Smooth muscle cell of the brain vasculature (primary cell): ENCODE measurements at regions not wholly inside any gene's neighbourhood (a gene's known extent, or its start where the extent isn't known, plus 50 kb on each side); places are given as distances from the start of the nearest gene placed in this dataset.

Experiments used
- DNase-seq: peaks from one replicate; pipeline ENCODE4 v3.0.0-alpha.2; 2012; ENCODE audit warnings: low read depth, low spot score

DNA sequence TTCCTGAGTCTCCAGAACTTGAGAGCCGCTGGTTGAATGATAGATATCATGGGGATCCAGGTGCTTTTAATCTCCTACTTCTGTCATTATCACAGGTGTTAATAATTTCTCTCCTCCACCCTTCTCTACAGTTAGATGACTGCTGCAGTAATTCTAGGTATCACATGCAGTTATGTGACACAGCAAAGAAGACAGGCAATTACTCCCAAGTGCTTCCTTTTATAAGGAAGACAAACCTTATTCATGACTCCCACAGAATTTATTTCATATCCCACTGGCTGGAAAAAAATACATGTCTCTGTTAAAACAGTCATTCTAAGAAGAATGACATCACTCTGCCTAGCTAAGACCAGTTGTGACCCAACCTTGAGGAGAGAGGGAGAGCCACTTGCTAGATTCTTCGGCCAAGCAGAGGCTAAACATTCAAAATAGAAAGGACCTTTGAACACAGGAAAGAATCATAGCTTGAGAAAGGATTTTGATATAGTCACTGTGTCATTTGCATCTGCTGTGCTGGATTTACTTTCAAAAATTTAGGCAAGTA lies 500.6 kb downstream of the SI start:
- no peak for DNase-seq

DNA sequence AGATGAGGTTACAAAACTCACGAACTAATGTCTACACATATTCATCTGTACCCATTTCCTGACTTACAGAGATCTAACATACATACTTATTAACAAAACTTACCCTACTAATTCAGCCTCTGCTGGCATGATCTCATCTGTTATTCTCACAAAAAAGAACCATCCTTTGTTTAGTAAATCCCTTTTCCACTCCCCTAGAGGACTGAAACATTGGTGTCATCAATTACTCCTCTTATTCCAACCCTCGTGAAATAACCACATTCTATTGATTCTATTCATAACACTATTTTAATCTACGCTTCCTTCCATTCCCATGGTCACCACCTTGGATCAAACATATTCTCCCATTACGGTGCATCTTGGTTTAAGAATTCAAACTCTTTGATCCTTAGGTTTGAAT lies 505.9 kb downstream of the SI start:
- no peak for DNase-seq

DNA sequence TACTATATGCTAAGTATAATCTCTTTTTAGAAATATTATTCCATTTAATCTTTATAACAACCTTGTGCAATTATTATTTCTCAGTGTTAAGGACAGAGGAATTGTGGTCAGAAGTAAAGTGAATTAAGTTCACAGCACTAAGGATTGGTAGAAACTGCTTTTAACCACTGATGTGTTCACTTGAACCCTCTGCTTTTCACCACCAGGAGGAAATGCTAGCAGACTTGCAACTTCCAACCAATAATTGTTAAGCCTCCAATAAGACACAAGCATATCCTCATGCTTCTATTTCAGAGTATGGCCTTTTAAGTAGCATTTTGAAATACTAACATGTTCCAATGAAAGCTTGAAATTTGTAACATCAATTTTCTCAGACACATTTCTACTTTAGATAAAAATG lies 527.4 kb downstream of the SI start:
- DNase-seq = no peak

DNA sequence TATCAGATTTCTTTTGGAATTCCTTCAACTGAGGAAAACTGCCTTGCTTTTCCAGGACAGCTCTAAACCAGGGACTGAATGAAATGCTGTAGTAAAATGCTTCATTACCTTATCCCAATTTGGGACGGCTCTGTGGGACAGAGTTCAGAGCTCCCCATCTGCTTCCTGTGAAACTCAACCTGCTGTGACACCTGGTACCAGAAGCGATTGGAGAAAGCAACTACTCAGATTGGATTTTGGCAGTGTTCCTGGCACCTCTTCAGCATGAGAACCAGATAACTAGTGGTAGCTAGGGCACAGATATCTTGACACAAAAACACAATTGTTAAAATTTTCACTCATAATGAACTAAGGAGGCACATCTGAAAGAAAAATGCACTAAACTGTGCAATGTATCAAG lies 539.1 kb downstream of the SI start:
- DNase-seq = no peak

DNA sequence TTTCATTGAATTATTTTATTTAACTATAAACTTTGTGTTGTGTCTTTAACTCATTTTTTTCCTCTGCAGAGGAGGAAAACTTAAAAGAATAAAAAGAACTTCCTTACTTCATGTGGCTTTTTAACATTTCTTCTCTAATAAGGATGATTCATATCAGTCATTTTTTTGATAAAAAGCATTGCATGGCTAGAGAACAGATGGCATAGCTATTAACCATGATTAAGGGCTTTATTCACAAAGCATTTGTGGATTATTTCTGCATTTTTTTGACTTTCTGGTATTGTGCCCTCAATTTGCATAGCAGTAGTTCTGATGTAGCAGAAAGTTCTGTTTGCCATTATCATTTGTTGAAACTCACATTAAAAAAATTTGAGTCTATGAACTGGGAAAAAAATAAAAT lies 540.8 kb downstream of the SI start:
- DNase-seq = no peak

DNA sequence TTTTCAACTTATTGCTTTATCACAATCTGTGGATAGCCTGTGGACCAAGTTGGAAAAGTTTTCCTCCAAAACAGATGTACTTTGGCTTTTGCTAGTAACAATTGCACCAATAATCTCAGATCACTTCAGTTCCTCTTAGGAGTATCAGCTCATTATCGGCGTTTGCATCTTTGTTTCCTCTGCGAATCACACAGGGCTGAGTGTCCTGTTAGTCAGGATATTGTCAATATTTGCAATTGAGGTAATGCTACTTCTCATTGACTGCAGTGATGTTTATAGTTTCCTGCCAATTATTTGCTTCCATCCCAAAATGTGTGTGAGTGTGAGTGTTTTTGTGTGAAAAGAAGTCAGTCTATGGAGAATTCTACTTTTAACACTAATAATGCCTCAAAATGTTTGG lies 545.0 kb downstream of the SI start:
- no peak for DNase-seq

DNA sequence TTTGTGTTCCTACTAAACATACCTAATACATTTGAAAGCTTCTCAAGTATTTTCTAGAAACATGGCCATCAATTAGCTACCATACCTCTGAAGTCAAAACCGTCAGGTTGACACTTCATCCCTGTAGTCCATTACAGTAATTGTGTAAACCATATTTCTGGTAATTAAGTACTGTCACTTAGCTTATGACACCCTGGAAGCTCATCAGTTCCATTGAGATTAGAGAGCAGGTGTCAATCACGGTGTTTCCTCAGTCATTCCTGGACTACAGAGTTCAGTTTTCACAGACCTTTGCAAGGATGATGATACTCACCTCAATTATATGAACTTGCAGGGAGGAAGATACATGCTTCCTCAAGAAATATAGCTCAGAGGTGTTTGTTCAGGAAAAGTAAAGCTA lies 552.0 kb downstream of the SI start:
- DNase-seq = no peak

DNA sequence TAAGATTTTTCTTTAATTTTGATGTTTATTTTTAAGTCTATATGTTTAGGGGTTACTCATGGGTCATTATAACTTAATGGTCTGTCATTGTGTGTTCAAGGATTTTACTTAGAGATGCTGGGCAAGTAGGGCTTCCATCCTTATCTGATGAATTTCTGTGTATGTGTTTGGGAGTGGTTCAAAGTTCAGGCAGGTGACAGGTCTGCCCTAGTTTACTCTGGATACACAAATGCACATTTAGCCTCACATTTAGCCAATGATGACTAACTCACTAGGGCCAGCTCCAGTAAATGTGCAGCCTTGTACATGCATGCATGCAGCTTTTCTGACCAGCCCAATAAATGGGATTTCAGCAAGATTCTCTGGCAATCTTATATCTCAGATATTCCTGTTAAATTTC lies 554.1 kb downstream of the SI start:
- DNase-seq = no peak

DNA sequence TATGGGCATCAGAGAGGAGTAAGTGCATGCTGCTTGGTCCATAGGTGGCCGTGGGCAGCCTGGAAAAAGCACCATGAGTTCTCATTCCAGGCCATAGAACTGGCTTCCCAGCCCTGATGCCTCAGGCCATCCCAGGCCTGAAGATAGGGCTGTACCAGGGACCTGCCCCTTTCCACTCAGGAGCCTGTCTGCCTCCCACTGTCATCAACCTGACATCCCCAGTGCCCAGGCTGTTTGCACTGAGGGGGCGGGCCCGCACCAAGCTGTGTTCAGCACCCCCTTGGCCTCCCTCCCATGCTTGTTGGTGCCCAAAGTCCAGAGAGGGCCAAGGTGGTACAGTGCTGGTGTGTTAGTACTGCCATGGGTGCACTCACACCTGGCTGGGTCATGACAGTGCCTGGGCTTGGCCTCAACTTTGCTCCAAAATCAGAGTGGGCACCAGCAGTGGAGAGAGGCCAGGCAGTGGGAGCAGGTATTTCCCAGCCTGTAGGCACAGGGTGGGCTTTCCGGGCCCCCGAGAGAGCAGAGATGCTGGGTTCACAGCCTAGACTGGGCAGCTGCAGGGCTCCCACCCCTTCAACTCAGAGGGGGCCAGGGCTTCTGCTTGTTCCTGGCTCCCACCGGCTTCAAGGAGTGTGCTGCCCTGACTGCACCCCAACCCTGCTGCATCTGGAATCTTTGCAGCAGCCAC lies 556.1 kb downstream of the SI start:
- DNase-seq = no peak

DNA sequence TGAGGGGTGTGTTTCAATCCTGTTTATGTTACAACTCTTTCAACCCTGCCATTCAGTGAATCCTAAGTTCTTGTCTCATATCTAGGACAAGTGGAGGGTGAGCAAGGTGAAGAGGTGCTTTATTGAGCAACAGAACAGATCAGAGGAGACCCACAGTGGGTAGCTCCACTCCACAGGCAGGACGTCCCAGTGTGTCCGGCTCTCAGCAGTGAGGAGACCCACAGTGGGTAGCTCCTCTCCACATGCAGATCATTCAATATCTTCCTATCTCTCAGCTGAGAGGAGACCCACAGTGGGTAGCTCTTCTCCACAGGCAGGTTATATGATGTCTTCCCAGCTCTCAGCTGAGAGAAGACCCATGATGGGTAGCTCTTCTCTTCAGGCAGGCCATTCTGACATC lies 556.7 kb downstream of the SI start:
- no peak for DNase-seq

DNA sequence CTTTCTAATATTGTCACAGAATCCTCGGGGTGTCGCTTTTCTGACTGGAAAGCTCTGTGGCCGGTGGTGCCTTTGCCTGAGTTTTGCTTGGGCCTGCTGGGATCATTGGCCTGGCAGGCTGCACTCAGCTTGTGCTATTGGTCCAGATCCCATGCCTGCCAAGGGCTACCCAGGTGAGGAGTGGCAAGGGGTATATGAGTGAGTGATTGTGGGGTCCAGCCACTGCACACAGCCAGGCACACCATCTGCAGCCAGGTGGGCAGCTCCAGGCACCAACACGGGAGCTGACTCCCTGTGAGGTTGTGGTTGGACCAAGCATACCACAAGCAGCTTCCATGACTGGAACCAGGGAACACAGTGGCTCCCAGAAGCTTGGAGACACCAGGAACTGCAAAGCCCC lies 557.2 kb downstream of the SI start:
- DNase-seq = no peak

DNA sequence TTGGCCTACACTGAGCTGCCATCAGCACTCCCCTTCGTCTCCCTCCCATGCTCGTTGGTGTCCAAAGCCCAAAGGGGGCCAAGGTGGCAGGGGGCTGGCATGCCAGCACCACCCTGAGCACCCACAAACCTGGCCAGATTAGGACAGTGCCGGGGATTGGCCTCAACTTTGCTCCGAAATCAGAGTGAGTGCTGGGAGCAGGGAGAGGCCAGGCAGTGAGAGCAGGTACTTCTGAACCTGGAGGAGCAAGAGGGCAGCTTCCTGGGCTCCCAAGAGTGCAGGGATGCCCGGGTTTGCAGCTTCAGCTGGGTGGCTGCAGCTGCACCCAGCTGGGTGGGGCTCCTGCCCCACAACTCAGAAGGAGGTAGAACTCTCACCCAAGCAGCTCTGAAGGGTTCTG lies 563.0 kb downstream of the SI start:
- no peak for DNase-seq

DNA sequence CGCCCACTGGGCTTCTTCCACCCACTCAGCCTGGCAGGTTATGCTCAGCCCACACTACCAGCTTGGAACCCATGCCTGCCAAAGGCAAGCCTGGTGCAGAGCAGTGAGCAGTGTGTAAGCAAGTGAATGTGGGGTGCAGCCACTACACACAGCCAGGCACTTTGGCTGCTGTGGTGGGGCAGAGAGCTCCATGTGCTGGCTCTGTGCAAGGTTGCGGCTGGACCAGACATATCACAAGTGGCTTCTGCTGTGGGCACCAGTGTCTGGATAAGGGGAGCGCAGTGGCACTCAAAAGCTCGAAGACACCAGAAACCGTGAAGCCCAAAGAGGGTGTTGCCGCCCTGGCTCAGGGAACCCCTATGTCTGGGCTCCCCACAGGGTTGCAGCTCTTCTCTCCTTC lies 563.7 kb downstream of the SI start:
- DNase-seq = no peak

DNA sequence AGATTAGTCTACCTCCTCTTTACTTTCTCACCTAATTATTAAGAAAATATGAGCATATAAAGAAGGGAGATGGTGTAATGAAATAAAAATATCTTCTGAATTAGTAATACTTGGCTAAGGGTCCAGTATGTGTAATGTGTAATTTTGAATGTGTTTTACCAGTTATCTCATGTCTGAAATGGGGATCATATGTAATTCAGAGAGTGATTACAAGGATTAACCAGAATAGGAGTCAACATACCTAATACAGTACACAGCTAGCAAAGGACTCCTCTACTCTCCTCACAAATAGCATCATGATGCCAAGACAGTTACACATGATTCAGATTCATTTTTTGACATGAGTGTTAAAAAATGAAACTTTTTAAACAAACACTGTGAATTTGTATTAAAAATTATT lies 570.4 kb downstream of the SI start:
- DNase-seq = no peak

DNA sequence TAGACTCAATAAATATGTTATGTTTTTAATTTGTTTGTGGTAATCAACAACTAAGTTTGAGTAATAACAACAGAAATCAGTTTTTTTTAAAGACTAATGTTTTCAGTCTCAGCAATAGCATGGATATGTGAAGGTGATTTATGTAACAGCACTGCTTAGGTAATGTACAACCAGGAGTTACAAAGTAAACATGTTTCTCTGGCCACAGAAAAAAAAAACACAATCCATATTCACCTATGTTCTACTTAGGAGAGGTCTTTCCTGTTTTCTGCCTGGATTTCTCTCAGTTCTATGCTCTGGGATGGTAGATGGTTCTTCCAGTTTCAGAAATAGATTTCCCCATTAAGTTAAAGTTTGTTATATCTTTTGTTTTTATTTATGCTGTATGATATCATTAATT lies 579.4 kb downstream of the SI start:
- no peak for DNase-seq

DNA sequence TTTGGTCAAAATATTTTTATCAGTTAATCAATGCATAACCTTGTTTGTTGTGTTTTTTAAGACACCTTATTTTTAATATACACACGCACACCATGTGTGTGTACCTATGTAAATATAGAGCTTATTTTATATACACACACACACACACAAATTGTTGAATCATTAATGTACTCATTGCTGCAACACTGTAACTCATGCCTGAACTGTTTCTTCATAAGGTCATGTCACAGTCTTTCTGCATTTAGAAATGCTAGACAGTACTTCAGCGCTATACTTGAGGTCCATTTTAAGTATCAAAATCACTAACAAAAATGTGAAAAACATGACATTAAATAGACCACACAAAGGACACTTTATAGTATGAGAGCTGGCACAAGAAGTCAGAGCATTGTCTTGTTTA lies 589.4 kb downstream of the SI start:
- no peak for DNase-seq

DNA sequence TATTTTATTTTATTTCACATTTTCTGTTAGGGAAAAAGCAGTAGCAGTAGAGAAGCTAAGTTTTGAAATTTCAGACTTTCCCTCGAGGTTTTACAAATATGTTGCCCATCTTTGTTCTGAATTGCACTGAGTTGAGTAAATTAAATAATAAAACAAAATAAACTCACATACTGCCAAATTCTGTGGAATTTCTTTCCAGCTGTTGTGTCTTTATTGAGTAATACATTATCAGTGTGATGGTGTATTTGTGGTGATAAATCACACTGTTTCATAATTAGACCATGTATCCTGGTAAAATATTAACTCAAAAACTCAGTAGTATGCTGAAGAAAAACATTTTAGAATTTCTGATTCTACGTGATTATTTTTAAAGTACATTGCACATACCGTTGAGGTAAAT lies 592.1 kb downstream of the SI start:
- DNase-seq = no peak

DNA sequence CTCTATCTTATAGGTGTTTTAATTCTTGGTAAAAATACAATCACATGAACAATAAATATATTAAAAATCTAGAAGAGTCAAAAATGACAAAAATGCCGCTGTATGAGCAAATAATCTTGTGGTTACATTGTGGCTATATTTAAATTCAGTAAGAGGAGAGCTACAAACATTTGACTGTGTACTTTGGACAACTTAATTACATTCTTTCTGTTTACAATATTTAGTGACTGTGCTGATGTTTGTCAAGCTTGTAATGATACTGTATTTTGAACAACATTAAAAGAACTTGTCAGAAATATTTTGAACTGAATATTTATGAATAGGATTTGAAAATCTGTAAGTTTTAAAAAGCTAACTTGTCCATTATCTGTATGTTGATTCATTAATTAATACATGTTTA lies 598.3 kb downstream of the SI start:
- DNase-seq = no peak

DNA sequence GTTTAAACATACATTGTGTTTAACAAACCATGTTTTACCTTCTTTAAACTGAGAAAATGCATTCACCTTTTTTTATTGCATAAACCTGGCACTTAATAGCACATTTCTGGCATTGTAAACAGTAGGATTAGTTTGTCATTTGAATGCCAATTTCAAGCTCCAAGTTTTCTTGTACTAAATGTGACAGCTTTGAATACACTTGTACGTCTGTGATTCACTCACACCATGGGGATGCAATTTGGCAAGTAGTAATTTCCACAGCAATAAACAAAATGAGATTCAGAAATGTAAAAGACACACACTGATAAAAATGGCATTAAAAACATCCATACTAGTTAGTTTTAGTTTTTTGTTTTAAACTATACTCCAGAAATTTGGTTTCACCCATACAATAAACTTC lies 598.9 kb downstream of the SI start:
- DNase-seq = no peak

DNA sequence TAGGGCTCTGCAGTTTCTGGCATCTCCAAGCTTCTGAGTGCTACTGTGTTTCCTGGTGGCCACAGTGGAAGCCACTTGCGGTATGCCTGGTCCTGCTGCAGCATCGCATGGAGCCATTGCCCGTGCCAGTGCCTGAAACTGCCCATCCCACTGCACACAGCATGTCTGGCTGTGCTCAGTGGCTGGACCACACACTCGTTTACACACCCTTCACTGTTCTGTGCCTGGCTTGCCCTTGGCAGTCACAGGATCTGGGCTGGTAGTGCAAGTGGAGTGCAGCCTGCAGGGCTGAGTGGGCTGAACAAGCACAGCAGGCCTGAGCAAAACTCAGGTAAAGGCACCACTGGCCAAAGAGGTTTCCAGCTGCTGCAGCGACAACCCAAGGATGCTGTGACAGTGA lies 600.0 kb downstream of the SI start:
- DNase-seq = no peak

DNA sequence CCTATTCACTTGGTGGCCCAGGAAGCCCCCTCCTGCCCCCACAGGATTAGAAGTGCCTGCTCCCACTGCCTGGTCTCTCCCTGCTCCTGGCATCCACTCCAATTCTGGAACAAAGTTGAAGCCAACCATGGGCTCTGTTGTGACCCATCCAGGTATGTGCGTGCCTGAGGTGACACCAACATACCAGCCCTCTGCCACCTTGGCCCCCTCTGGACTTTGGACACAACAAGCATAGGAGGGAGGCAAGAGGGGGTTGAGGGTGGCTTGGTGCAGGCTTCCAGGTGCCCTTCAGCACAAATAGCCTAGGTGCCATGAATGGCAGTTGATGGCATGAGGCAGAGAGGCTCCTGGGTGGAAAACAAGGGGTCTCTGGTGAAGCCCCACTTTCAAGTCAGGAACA lies 600.9 kb downstream of the SI start:
- DNase-seq = no peak

DNA sequence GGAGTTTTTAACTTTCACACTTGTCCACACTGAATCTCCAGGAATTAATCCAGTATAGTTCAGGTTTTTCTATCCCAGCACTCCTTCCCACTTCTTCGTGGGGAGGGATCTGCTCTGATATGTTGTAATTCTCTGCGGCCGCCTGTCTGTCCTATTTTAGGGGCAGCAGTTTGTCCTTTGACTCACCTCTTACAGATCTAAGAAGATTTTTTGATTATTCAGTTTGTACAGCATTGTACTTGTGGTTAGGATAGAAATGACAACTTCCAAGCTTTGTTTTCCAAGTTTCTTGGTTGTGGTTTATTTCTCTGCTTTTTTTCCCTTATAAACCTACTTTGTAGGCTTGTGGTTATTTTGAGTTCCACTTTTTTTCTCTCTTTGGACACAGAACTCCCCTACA lies 601.7 kb downstream of the SI start:
- no peak for DNase-seq

DNA sequence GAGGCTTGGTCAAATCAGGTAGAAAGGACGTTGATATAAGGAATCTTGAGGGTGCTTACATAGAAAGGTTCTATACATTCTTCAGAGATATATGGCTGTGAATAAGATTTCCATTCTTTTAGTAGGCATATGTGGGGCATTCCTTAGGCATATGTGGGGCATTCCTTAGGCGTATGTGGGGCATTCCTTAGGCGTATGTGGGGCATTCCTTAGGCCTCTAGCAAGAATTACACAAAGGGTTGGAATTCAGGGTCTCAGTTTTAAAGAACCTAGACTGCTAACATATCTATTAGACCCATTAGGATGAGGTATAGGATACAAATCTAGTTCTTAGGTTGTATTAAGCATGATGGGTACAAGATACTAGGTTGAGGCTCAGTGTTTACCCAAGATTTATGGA lies 607.8 kb downstream of the SI start:
- no peak for DNase-seq

DNA sequence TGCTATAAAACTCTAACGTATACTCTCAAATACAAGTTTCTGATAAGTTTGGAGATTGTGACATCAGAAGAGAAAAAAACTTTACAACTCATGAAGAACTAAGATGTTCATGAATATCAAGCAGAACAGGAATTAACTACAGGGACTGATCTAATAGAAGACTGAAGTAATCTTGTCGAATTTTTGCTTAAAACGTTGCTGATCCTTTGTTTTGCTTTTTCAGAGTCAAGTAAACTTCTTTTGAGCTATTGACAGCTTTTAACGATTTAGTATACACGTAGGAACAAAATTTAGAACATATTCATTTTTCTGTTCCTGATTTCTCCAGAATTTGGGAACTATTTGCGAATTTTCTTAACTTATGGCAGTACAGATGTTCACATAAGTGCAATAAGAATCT lies 610.2 kb downstream of the SI start:
- no peak for DNase-seq
